A673 (cell line): ENCODE measurements at regions not wholly inside any gene's neighbourhood (a gene's known extent, or its start where the extent isn't known, plus 50 kb on each side); places are given as distances from the start of the nearest gene placed in this dataset.

Experiments
- BruUV-seq: library from RNA; stranded (reverse); fragments of 400-500 nt; replicated peaks from 2 replicates; lab custom pipeline; 2021; lab: Mats Ljungman, UMichigan
- CTCF ChIA-PET: fragments of 300-600 bp; sonication (Branson Sonifier 250); formaldehyde crosslinking; loops from one replicate; lab custom pipeline; 2022; ENCODE audit warnings: antibody characterized with exemption; lab: Charles Lee
- POLR2A ChIA-PET: fragments of 300-600 bp; sonication (Branson Sonifier 250); formaldehyde crosslinking; loops from one replicate; lab custom pipeline; 2022; ENCODE audit warnings: antibody characterized with exemption; ENCODE audit not compliant: low non-redundant PET; lab: Charles Lee
- DNase-seq: peaks from one replicate; pipeline ENCODE4 v3.0.0-alpha.2; 2015; ENCODE audit warnings: low spot score
- H3K27ac ChIP-seq: fragments of 200-600 bp; sonication (generic); 2 replicates; pipeline ENCODE4 v1.5.1; 2016; ENCODE audit warnings: mixed run types, low read depth, mild to moderate bottlenecking, mixed read lengths, antibody characterized with exemption, low read length; ENCODE audit not compliant: poor library complexity, severe bottlenecking
- H3K27me3 ChIP-seq: fragments of 200-600 bp; sonication (generic); replicated peaks from 2 replicates; pipeline ENCODE4 v1.6.1; 2017; ENCODE audit warnings: mixed run types, low read depth, mild to moderate bottlenecking, mixed read lengths, antibody characterized with exemption, low read length; ENCODE audit not compliant: insufficient read depth, poor library complexity
- H3K36me3 ChIP-seq: fragments of 200-600 bp; sonication (generic); 2 replicates; pipeline ENCODE4 v1.6.1; 2016; ENCODE audit warnings: mixed run types, mild to moderate bottlenecking, mixed read lengths, antibody characterized with exemption, low read length; ENCODE audit not compliant: insufficient read depth, poor library complexity, severe bottlenecking
- H3K4me1 ChIP-seq: fragments of 200-600 bp; sonication (generic); 2 replicates; pipeline ENCODE4 v1.6.1; 2017; ENCODE audit warnings: mixed run types, mild to moderate bottlenecking, mixed read lengths, antibody characterized with exemption, low read length; ENCODE audit not compliant: insufficient read depth, poor library complexity, severe bottlenecking
- H3K4me3 ChIP-seq: fragments of 200-600 bp; sonication (generic); 2 replicates; pipeline ENCODE4 v1.5.1; 2016; ENCODE audit warnings: low read depth, mixed run types, mild to moderate bottlenecking, mixed read lengths, low read length; ENCODE audit not compliant: poor library complexity, severe bottlenecking
- H3K9me3 ChIP-seq: fragments of 200-600 bp; sonication (generic); 2 replicates; pipeline ENCODE4 v1.6.1; 2016; ENCODE audit warnings: mixed run types, low read depth, mild to moderate bottlenecking, mixed read lengths, antibody characterized with exemption, low read length; ENCODE audit not compliant: poor library complexity, severe bottlenecking
- EZH2 ChIP-seq: fragments of 200-600 bp; sonication (generic); IDR thresholded peaks from 2 replicates; pipeline ENCODE4 v1.6.1; 2017; ENCODE audit warnings: borderline replicate concordance, low read depth, mild to moderate bottlenecking, mixed read lengths, antibody characterized with exemption, low read length; ENCODE audit not compliant: poor library complexity, severe bottlenecking
- intact Hi-C: fragments of 100-400 bp; cut with micrococcal nuclease; formaldehyde crosslinking; loops from one replicate; pipeline ENCODE4 v1.10.0; 2022; ENCODE audit not compliant: unreplicated experiment
- TF ChIP-seq, protein P1 (sequence below): fragments of 300-800, 200-600 bp; sonication (generic); conservative IDR thresholded peaks from 2 replicates; pipeline ENCODE4 v1.5.1; 2017; ENCODE audit warnings: low read depth, mild to moderate bottlenecking, antibody characterized with exemption, low read length, moderate library complexity, mixed read lengths

- intact Hi-C loops = no loop called here
- no peaks in the 10 kb centered on the region for H3K36me3 ChIP-seq
- ChIA-PET CTCF (no interaction called here), POLR2A (no interaction called here)
- H3K9me3 ChIP-seq = no peaks in the 10 kb centered on the region
- no peaks in the 10 kb centered on the region for H3K4me1 ChIP-seq
- BruUV-seq = no TSS peak
- H3K4me3 ChIP-seq = no peak overlapping the region
- DNase-seq = no peak
- H3K27ac ChIP-seq = no peak overlapping the region
- TF ChIP-seq, protein P1, sequence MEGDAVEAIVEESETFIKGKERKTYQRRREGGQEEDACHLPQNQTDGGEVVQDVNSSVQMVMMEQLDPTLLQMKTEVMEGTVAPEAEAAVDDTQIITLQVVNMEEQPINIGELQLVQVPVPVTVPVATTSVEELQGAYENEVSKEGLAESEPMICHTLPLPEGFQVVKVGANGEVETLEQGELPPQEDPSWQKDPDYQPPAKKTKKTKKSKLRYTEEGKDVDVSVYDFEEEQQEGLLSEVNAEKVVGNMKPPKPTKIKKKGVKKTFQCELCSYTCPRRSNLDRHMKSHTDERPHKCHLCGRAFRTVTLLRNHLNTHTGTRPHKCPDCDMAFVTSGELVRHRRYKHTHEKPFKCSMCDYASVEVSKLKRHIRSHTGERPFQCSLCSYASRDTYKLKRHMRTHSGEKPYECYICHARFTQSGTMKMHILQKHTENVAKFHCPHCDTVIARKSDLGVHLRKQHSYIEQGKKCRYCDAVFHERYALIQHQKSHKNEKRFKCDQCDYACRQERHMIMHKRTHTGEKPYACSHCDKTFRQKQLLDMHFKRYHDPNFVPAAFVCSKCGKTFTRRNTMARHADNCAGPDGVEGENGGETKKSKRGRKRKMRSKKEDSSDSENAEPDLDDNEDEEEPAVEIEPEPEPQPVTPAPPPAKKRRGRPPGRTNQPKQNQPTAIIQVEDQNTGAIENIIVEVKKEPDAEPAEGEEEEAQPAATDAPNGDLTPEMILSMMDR = no peak
- no peak for TF ChIP-seq EZH2
- H3K27me3 ChIP-seq = peaks cover 21% of the 10 kb centered on the region
These were observed 203.5 kb downstream of the HIBADH start for GRCh38 chr7:27459021-27459730.

DNA sequence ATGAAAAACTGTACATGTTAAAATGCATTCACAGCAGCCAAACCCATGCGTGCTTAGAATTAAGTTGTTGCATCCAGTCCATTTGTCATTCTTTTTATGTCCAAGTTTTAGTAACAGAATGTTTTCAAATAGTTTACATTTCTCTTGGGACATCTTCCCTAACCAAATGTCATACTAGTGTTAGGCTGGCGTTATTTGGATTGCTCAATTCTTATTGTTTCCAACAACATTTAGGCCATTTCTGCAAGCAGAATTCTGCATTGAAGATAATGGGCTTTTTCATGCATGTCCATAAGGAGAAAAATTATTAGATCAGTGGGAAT is 203.0 kb downstream of the HIBADH start:
- no peak for DNase-seq
- H3K4me3 ChIP-seq = no peak overlapping the region
- ChIA-PET POLR2A (no interaction called here), CTCF (no interaction called here)
- TF ChIP-seq, protein P1 = no peak
- peaks cover 22% of the 10 kb centered on the region for H3K27me3 ChIP-seq
- intact Hi-C loops = no loop called here
- H3K36me3 ChIP-seq = no peaks in the 10 kb centered on the region
- H3K4me1 ChIP-seq = no peaks in the 10 kb centered on the region
- no peaks in the 10 kb centered on the region for H3K9me3 ChIP-seq
- no peak overlapping the region for H3K27ac ChIP-seq
- BruUV-seq = no TSS peak

DNA sequence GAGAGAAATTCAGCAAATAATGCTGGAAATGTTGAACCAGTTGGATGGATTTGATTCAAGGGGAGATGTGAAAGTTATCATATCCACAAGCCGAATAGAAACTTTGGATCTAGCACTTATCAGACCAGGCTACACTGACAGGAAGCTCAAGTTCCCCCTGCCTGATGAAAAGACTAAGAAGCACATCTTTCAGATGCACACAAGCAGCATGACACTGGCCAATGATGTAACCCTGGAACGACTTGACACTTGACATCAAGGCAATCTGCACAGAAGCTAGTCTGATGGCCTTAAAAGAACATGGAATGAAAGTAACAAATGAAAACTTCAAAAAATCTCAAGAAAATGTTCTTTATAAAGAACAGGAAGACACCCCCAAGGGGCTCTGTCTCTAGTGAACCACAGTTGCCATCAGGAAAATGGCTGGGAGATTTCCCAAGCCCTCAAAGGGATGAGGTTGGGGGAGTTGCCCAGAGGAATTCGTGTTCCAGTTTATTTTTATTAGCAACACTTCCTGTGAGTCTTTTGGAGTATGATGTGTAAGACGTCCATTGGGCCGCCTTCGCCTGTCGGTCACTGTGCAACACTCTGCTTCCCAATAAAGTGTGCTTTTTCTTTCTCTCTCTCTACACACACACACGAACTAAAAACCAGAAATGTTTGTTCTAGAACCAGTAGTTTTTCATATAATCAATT is 200.0 kb downstream of the HIBADH start:
- POLR2A ChIA-PET = no interaction called here
- CTCF ChIA-PET = no interaction called here
- intact Hi-C loops = no loop called here
- no peak for DNase-seq
- H3K36me3 ChIP-seq = no peaks in the 10 kb centered on the region
- no peaks in the 10 kb centered on the region for H3K9me3 ChIP-seq
- no peak for TF ChIP-seq EZH2
- TF ChIP-seq, protein P1 = no peak
- H3K4me3 ChIP-seq = no peak overlapping the region
- H3K4me1 ChIP-seq = no peaks in the 10 kb centered on the region
- H3K27ac ChIP-seq = no peak overlapping the region
- peaks cover 48% of the 10 kb centered on the region for H3K27me3 ChIP-seq
- no TSS peak for BruUV-seq
